ENCODE measurements at regions not wholly inside any gene's neighbourhood (a gene's known extent, or its start where the extent isn't known, plus 50 kb on each side); places are given as distances from the start of the nearest gene placed in this dataset.

DNA sequence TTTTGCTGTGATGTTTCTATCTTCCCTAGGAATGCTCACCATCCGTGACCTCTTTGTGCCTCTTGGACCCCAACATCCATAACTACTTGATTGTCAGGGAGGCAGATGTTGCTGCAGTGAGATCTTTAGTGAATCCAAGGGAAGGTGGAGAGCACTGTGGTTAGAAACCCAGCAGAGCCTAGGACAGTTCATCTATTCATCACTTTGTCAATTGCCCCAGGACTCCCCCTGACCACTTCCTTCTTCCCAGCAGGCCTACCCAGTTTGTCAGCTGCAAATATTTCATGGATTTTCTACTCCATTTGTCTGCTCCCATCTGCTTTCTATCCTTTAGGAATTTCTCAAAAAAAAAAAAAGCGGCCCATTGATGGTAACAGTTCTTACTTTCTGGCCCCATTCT is 942.8 kb downstream of the PCDH7 start:
- no peak for TF ChIP-seq GATA2 (IDR thresholded peaks at IDR 0.05; ENCODE audit: low read depth, low read length)
- TF ChIP-seq GATA3 (IDR thresholded peaks at IDR 0.05; ENCODE audit: low read depth, low read length), result no peak

Measured in SH-SY5Y (cell line).